NCI-H1436 treated with DMSO at 0.1 percent for 48 hours (cell line): ENCODE measurements at regions not wholly inside any gene's neighbourhood (a gene's known extent, or its start where the extent isn't known, plus 50 kb on each side); places are given as distances from the start of the nearest gene placed in this dataset.

Source experiments
- DNase-seq: peaks from one replicate; lab custom pipeline; 2025; lab: John Stamatoyannopoulos, UW

DNA sequence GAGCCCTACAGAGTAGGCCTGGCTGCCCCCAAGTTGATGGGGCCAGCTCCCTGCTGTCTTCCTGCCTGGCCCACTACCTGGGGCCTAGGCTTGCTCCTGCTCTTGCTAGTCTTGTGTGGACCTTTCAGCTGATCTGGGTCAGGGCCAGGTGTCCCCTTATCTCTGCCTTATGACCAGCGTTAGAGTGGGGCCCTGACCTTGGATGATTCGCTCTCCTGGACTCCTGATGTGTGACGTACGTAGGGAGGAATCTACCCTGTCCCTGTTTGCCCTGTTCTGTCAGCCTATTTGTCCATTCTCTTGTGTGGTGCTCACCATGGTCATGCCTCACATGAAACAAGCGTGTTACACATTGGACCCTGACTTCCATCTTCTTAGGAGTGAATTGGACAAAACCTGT is 571.8 kb downstream of the QKI start:
- no peak for DNase-seq

DNA sequence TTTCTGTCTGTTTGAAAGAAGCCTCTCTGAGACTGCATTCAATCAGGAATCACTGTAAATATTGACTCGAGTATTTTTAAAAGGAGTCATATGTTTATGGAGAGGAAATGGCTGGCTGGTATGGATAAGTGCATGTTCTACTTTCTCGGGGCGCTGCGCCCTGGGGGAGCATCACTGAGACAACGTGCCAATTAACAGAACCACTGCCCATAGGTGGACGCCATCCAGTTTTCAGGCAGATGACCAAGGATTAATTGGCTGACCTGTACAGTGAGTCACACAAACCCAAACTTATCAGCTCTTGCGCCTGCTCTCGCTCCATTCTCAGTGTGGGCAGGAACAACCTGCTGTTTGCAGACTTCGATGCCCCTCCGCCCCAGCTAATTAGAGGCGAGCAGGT is 571.2 kb downstream of the QKI start:
- DNase-seq, result no peak

DNA sequence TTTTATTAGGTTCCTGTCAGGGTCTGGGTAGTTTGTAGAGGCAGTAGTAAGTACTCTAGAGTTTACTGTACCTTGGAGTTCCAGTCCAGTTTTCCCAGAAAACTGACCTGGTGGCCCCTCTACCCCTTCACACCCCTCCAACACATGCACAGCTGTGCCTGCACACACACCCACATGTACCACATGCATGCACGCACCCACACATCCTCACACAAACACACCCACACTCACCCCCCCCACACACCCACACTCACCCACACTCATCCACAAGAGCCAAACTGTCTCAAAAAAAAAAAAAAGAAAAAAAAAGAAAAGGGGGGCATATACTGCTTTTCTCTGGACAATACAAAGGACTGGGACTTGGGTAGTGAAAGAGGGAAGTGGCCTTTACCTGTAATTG is 570.5 kb downstream of the QKI start:
- no peak for DNase-seq

DNA sequence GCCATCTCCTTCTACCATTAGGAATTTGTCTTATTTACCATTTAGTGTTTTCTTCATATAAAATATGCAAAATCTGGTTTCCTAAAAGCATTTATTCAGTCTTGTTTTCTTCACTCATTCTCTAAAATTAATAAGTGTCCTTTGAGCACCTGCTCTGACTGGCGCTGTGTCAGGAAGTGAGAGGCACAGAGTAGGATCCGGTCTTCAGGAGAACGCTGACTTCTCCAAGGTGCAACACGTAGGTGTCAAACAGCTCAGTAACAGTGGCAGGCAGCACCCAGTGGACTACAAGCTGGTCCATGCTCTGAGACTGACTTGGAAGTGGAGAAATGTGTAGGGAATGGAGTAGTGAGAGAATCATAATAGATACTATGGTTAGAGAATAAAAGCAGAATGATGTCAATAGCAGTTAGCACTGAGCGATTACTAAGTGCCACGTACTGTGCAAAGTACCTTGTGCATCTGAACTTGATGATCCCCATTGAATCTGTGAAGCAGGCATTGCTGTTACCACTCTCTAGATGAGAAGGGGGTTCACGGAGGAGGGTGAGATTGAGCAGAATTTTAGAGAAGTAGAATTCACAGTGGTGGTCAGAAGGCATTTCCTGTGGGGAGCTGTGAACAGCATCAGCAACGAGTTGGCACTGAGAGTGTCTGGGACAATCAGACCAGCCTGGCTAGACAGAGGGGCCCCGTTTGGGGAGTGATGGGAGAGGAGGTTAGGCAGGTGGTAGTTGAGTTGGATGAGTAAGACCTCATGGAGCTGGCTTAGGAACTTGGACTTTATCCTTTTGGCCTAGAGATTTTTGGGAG is 569.8 kb downstream of the QKI start:
- no peak for DNase-seq

DNA sequence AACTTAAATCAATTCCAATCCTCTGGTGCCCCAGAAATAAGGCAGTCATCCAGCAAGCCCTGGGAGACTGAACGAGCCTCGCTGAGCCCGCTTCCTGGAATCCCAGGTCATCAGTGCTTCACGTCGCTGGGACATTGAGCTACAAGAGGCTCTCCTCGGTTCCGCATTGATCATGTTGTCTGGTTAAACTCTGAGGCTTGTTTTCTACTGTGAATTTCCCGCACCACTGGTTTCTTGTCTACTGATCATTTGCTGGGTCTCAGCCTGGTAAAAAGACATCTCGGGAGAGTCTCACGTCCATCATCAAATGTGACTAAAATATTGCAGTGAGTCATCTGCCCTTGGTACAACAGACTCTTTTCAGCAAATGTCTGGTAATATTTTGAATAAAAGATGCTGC is 569.2 kb downstream of the QKI start:
- DNase-seq, result no peak

DNA sequence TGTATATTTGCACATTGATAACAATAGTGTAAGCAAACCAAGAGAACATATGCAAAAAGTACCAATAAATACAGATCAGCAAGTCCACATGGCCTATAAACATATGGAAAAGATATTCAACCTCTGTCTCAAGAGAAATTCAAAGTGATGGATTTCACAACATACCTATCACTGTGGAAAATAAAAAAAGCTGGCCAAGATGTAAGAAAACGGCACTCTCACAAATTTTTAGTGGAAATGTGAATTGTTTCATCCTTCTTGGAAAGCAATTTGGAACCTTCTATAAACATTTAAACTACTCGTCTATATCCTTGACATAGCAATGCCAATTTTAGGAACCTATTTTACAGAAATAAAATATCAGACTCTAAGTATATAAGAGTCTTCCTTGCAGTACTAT is 559.8 kb downstream of the QKI start:
- DNase-seq, result no peak

DNA sequence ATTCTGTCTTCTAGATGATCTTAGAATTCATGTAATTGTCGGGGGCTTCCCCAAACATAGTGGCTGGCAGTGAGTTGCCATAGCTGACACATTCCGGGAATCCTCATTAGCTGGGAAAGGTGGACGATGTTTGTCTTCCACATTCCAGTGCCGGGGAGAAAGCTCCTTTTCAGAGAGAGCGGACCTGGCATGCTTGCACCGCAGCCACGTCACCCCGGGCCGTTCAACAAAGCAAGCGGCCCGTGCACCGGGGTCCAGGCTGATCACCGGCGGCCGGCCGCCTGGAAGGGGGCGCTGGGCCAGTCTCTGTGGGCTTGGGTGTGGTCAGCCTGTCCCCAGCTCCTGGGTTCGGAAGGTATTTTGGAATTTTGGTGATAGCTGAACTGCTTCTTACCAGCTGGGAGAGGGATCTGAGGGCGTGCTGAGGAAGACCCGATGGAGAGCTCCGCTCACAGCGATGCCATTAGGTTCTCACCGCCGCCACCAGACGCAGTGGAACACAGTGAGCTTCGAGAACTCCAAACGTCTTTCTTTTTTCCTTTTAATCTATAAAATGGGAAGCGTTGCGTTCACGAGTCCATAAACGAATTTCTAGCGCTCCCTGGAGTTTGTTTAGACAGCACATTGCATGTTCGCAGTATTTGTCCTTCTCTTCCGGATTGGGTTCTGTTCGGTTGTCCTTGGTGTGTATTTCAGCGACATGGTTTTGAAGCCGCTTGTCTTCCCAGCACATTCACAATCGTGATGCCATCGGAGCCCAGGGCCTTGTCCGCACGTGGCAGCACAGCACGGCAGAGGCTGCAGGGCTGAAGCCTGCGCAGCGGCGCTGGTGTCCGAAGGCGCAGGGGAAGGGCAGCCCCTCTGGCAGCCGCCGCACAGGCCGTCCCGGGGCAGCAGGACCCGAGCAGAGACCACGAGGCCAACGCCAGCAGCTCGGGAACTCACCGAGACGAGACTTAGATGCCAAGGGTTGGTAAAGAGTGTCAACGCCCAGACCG is 557.6 kb downstream of the QKI start:
- no peak for DNase-seq

DNA sequence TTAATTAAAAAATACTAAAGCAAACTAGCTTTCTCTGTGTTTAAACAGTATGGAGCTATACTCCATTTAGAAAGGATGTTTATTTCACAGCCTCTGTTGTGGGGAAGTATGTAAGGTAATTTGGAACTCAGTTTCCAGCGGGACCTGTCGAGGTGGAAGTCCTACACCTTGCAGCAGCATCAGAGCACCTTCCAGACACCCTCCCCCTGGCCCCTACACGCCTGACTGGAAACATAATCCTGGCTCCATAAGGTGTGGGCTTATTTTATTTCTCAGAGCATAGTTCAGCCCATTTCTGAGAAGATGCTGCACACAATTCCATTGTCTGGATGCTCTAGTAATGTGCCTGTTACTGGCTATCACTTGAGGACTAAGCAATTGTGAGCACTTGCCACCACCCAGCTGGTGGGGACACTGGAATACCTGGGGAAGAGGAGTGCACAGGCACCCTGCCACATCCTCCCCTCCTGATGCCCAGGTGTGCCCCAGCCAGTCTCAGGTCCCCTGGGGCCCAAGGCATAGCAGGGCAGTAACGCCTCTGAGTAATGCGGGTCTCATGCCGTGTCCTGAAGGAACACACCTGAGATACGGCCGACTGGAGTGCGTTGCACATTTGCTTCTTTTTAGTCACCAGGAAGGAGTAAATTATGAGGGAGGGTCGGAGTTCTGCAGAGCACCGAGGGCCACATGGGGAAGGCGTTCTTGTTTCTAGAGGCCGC is 556.5 kb downstream of the QKI start:
- DNase-seq, result no peak

DNA sequence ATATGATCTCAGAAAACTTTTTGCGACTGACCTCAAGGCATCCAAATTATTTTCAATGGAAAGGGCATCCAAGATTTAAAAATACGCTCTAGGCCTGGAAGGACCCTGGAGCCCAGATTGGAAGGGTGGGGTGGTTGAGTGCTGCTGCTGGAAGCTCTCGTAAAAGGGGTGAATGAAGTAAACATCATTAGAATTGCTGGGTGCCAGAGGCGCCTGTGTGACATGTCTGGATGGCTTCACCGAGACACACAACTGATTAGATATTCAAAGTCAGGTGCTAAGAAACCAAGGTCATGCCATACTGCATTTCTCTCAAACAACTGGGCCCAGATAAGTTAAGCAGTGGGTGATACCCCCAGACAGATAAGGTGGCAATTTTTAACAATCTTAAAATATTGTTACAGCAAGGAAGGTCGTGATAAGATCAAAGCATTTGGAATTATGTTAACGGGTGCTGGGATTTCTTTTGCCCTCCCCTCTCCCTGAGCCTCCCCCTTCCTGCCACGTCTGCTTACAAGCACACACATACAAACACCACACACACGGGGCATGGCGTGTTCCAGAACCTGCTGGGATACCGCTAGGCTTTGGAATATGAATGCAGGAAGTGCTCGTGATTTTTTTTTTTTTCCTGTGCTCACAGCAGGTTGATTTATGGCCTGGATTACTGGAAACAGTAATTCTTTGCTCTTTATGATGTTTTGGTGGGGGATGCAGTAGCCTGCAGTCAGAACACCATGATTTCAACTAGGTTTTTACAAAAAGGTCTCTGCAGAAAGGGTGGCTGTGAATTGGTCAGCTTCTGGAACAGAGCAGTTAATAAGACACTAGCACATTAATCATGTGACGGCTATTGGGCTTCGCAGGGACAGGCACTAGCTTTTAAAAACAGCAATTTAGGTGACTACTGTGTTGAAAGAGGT is 551.2 kb downstream of the QKI start:
- DNase-seq, result no peak

DNA sequence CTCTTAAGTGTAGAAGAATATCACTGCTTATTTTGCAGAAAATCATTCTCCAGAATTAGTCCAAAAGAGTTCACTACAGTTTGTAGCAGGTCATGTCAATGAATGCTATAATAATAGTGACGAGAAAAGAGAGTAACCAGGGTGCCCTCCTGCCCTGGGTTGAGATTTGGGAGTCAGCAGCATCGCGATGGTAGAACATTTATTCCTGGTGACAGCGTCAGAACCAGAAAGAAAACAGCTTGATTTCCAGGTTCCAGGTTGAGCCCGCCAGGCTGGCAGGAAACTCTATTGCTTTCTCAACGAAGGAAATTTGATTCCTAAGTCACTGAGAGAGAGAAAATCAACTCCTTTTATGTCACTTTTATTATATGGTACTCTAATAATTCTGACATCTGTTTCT is 550.3 kb downstream of the QKI start:
- no peak for DNase-seq

DNA sequence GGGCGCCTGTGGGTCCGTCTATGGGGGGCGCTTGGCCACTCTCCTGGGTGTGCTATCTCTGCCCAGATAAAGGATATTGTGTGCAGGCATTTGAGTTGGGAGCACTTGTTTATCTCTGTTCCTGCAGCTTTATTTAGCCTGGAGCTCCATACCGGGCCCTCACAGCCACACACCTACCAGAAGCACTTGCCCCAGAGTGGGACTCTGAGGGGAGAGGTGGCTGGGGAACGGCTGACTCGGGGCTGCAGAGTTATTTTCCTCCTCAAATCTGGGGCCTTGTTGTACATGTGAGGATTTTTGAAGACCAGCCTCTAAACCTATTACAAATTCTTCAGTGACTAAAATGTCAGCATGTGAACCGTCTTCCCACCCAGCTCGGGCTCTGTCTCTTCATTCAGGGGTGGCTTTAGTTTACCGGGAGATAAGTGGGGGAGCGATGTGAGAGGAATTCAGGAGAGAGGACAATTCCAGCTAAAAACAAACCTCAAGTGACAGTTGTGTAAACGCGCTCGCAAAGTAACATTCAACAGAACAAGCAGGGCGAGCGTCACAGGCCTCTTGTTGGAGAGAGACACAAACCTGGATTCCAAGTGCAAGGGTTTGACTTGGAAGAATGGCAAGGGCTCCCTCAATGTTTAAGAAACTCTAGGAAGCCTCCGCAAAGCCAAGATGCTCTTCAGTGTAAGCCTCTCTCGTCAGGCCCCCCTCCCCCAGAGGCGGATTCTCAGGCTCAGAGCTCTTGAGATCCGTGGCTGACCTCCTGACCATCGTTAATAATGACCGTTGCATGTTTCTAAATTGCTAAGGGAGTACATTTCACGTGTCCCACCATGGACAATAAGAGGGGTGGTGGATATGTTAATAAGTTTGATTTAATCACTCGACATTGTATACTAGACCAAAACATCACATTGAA is 548.9 kb downstream of the QKI start:
- DNase-seq, result no peak

DNA sequence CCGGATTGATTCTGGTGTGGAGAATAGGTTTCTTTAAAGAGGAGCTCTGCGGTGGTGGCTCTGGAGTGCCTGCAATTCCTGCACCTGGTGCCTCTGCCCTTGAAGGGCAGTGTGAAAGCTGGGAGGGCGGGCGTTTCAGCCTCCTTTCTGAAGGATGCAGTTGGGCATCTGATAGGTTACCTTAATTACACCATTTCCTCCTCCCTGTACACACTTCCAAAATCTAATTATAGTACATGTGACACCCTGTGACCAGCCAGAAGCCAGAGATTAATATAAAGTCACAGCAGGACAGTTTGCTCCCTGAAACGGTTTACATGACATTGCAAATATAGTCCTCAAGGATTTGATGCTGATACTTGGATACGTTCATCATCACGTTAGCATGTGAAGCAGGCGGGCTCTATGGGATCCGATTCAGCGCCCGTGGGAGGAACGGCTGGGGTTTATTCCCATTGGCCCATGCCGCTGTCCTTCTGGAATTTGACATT is 548.2 kb downstream of the QKI start:
- peak; percentile 28 for DNase-seq

DNA sequence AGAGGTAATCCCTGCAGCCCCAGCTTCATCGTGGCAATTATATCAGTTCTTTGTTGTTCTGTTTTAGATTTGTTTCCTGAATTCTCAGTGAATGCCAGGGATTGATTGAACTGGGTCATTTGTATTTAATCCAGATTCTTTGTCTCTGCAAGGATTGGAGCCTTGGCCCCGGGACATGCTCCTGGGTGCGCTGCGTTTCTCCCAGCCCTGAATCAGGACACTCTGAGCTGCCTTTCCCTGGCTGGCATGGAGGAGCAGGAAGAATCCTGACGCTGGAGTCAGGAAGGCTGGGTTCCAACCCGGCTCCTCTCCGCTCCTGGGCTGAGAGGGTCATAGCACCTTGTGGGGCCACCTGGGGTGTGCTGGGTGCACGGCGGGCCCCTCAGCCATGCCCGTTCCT is 545.6 kb downstream of the QKI start:
- DNase-seq, result no peak

DNA sequence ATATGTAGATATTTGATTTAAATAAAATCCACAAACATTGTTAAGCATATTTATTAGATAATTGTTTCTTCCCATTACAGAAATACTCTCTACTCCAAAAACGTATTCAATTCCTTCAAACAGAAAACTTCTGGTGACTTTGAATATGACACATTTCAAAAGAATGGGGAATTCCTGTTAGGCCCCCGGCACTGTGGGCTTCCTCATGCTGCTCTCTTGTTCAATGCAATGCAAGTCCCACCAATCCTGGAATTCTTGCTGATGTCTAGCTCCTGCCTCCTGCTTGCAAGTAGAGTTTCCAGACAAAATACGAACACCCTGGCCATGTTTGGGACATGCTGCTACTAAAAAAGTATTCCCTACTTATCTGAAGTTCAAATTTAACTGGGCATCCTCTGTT is 544.1 kb downstream of the QKI start:
- no peak for DNase-seq

DNA sequence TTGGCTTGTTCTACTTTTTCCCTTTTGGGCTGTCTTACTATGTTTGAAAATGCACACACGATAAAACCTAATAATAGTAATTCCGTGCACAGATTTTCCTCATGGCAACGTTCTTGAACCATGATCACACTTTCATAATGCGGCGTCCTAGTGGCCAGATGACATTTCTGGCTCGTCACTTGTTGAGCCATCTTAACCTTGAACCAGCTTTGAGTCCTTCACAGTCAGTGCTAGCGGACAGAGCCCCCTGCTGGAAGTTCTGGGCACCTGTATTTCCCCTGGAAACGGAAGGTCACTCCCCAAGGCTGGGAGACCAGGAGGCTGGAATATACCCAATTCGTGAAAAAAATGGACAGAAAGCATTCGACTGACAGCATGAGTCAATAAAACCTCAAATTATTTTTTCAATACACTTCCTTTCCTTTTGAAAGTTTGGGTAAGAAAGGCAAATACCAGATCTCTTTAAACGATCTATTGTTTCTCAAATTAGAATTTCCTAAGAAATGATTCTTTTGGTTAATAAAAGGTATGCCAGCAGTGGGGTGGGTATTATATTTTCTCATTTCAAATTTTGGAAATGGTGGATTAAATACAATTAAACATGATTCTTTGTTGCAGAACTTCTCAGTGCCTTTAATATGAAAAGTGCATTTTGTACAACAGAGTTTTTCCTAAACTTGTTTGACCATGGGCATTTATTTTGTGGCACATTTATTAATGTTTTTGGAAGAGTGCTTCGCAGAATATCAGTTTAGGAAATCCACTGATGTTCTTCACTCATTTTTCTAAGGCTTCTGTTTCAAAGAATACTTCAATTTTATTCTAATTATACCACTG is 542.3 kb downstream of the QKI start:
- DNase-seq, result no peak

DNA sequence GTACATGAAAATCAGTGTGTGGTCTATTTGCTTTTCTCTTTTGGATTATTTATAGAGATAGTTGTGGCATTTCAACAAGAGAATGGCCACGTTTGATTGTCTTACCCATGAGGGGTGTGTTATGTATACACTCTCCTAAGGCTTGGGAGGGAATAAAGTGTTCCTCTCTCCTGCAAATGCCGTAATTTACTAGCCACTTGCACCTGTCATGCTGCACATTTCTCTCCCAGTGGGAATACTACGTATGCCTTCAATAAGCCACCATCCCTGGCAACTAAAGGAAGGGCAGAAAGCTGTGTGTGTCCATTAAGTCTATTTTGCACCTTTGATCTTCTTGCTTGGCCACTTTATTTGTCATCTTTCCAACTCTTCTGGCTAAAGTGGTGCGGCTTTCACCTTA is 541.2 kb downstream of the QKI start:
- DNase-seq, result peak; percentile 51

DNA sequence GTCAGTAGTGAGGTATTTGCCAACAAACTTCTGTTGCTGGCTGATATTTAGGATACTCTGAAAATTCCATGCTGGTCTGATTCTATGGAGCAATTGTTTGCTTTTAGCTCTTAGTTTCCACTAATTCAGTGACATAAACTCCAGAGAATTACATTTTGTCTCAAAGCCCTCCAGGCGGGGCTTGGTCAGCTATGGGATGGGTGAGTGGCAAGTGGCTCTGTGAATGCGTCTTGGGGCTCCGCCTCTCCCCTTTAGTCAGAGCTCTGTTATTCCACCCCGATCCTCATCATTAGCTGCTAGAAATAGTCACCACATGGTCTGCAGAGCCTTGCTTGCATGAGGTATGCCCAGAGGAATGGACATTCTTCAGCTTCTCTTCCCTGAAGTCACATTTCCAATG is 540.6 kb downstream of the QKI start:
- DNase-seq, result no peak

DNA sequence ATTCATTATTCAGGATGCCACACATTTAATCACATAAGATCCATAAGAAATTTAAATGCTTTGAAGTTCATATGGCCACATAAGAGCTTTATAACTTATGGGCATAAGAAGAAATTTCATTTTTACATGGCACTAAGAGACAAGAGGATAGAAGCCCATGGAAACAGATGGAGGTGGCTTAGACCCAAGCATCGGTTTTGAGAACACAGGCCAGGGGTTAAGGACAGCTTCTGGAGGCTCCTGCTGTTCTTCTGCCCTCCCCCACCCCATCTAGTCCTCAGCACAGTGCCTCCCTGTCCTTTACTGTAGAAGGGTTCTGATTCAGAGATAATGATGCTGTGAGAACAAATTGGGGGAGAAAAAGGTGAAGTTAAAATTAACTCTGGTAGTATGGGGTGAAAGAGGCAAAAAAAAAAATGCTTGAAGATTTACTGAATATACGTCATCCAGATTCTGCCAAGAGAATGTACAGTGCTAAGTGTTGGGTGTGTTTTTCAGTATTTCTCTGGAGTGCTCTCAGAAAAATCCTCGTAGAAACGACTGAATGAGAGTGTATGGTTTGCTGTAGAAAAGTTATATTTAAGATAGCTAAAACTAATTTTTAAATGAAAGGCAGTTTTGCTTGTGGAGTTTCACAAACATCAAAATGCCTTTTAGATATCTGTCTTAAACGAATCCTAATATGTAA is 539.7 kb downstream of the QKI start:
- no peak for DNase-seq

DNA sequence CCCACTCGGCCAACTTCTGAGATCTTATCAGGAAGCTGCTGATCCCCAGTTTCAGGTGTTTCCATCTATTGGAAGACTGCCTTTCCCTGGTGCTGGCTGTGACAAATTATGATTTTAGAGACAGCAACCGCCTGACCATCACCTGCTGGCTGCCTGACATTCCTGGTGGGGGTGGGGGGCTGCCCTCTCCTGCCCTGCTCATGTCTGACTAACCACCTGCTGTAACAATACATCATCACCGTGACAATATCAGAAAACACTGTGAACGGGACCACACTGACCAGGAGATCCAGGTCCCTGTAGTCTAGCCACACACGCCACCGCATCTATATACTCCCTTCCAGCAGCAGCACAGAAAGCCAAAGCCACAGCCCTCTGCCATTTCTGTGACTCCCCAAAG is 537.5 kb downstream of the QKI start:
- DNase-seq, result no peak
